T-cell (primary cell): ENCODE measurements at regions not wholly inside any gene's neighbourhood (a gene's known extent, or its start where the extent isn't known, plus 50 kb on each side); places are given as distances from the start of the nearest gene placed in this dataset.

Experiments used
- ATAC-seq, 4 experiments: fragments of 200-7000 bp in 3 of 4; fragments of 150-1000 bp in 1 of 4; cut with Tn5 transposase; replicated peaks in 1 of 4; 1 replicate in 3 of 4; 2 replicates in 1 of 4; pipeline ENCODE4 v1.10.0; 2021; ENCODE audit warnings: moderate library complexity in 3 of 4, mild to moderate bottlenecking in 2 of 4, moderate number of reproducible peaks in 1 of 4
- CTCF ChIA-PET, 2 donors: fragments of 300-600 bp; sonication (Branson Sonifier 250); formaldehyde crosslinking; loops; one replicate each; lab custom pipeline; 2022; ENCODE audit warnings: antibody characterized with exemption in 2 of 2; lab: Charles Lee
- POLR2A ChIA-PET, 2 donors: fragments of 300-600 bp; sonication (Branson Sonifier 250); formaldehyde crosslinking; loops; one replicate each; lab custom pipeline; 2022; ENCODE audit warnings: antibody characterized with exemption in 2 of 2; lab: Charles Lee
- DNase-seq, 35 experiments: peaks; one replicate each; pipeline versions ENCODE4 v3.0.0 to v3.0.0-alpha.2; 2013 to 2023
- H3K27ac ChIP-seq: one replicate; pipeline ENCODE4 v1.5.1; 2013; ENCODE audit warnings: low read length
- H3K27me3 ChIP-seq, 2 experiments: replicated peaks in 1 of 2; 1 replicate in 1 of 2; 2 replicates in 1 of 2; pipeline versions ENCODE4 v1.6.1 to v1.7.0; 2013; ENCODE audit warnings: low read length in 1 of 2, mixed read lengths in 1 of 2; ENCODE audit not compliant: control insufficient read depth in 2 of 2, insufficient read depth in 2 of 2; ENCODE audit errors: extremely low read depth in 1 of 2
- H3K36me3 ChIP-seq, 2 donors: 1 replicate in 1 of 2; 2 replicates in 1 of 2; pipeline versions ENCODE4 v1.6.1 to v1.7.0; 2013; ENCODE audit warnings: low read length in 1 of 2; ENCODE audit not compliant: control insufficient read depth in 2 of 2, insufficient read depth in 1 of 2; ENCODE audit errors: extremely low read depth in 1 of 2
- H3K4me1 ChIP-seq, 2 experiments: 1 replicate in 1 of 2; 2 replicates in 1 of 2; pipeline versions ENCODE4 v1.6.1 to v1.7.0; 2013; ENCODE audit warnings: low read length in 2 of 2, mixed read lengths in 1 of 2; ENCODE audit not compliant: insufficient read depth in 2 of 2, control insufficient read depth in 1 of 2; ENCODE audit errors: extremely low read depth in 1 of 2
- H3K4me3 ChIP-seq, 2 donors: 1 replicate in 1 of 2; 2 replicates in 1 of 2; pipeline versions ENCODE4 v1.5.1 to v1.7.0; 2013; ENCODE audit warnings: mild to moderate bottlenecking in 2 of 2, low read length in 1 of 2, moderate library complexity in 1 of 2; ENCODE audit not compliant: control insufficient read depth in 1 of 2; ENCODE audit errors: extremely low read depth in 1 of 2
- H3K9me3 ChIP-seq: 2 replicates; pipeline ENCODE4 v1.7.0; 2013
- H3K27ac Mint-ChIP-seq, 2 donors: one replicate each; pipeline ENCODE4 v1.8.0; 2020 to 2021; ENCODE audit warnings: mild to moderate bottlenecking in 2 of 2, mixed read lengths in 2 of 2
- H3K27me3 Mint-ChIP-seq, 2 donors: one replicate each; pipeline ENCODE4 v1.8.0; 2021 to 2022; ENCODE audit warnings: mixed read lengths in 2 of 2
- H3K36me3 Mint-ChIP-seq: one replicate; pipeline ENCODE4 v1.8.0; 2021; ENCODE audit warnings: mixed read lengths
- H3K4me1 Mint-ChIP-seq, 3 donors: one replicate each; pipeline ENCODE4 v1.8.0; 2020 to 2022; ENCODE audit warnings: mixed read lengths in 3 of 3, mild to moderate bottlenecking in 1 of 3
- H3K4me3 Mint-ChIP-seq, 3 donors: one replicate each; pipeline ENCODE4 v1.8.0; 2020 to 2022; ENCODE audit warnings: mild to moderate bottlenecking in 3 of 3, mixed read lengths in 3 of 3, moderate library complexity in 3 of 3
- H3K9me3 Mint-ChIP-seq, 3 donors: one replicate each; pipeline ENCODE4 v1.8.0; 2020 to 2022; ENCODE audit warnings: mixed read lengths in 3 of 3
- WGBS: methylation state at CpG from one replicate; pipeline ENCODE4 v1.1.5; 2013; ENCODE audit warnings: missing lambda C conversion rate; ENCODE audit not compliant: insufficient coverage; 5-methylcytosine and 5-hydroxymethylcytosine counted together

- POLR2A ChIA-PET: no interaction called here
- H3K27me3 ChIP-seq: no peaks in the 10 kb centered on the region
- H3K9me3 Mint-ChIP-seq: peaks cover 6 to 13% (median 11%) of the 10 kb centered on the region in 3 donors
Measured at GRCh38 chr13:62931853-62932252, 1516.2 kb upstream of the PCDH20 start.

GRCh38 chr13:62924395-62924794 lies 1508.7 kb upstream of the PCDH20 start:
- Histone ChIP-seq H3K27ac (no peak overlapping the region), H3K4me1 (no peaks in the 10 kb centered on the region), H3K27me3 (no peaks in the 10 kb centered on the region), H3K9me3 (no peaks in the 10 kb centered on the region), H3K36me3 (no peaks in the 10 kb centered on the region), H3K4me3 (no peak overlapping the region)
- ChIA-PET CTCF (no interaction called here), POLR2A (no interaction called here)
- Mint-ChIP-seq H3K9me3 (peaks cover 3 to 19% (median 10%) of the 10 kb centered on the region in 3 donors), H3K27ac (no peak overlapping the region), H3K4me1 (no peaks in the 10 kb centered on the region), H3K27me3 (no peaks in the 10 kb centered on the region), H3K36me3 (no peaks in the 10 kb centered on the region), H3K4me3 (no peak overlapping the region)
- ATAC-seq (no peak), DNase-seq (no peak)

More at GRCh38 chr13:62931853-62932252, 1516.2 kb upstream of the PCDH20 start:
- H3K27me3 Mint-ChIP-seq: no peaks in the 10 kb centered on the region
- Histone ChIP-seq H3K4me3 (no peak overlapping the region), H3K9me3 (no peaks in the 10 kb centered on the region), H3K4me1 (no peaks in the 10 kb centered on the region), H3K27ac (no peak overlapping the region), H3K36me3 (no peaks in the 10 kb centered on the region)
- ATAC-seq: no peak
- no peak for DNase-seq
- H3K4me1 Mint-ChIP-seq: no peaks in the 10 kb centered on the region
- H3K4me3 Mint-ChIP-seq: no peak overlapping the region
- CTCF ChIA-PET: no interaction called here
- WGBS: no CpG with 5 or more reads among the region's 1 CpG
- no peaks in the 10 kb centered on the region for H3K36me3 Mint-ChIP-seq
- H3K27ac Mint-ChIP-seq: no peak overlapping the region

GRCh38 chr13:62920159-62920558 lies 1504.5 kb upstream of the PCDH20 start:
- Histone ChIP-seq H3K36me3 (no peaks in the 10 kb centered on the region), H3K27me3 (no peaks in the 10 kb centered on the region), H3K27ac (no peak overlapping the region), H3K4me3 (no peak overlapping the region), H3K9me3 (no peaks in the 10 kb centered on the region), H3K4me1 (no peaks in the 10 kb centered on the region)
- 43% methylated on average over 1 of the region's 2 CpGs for WGBS
- Mint-ChIP-seq H3K36me3 (no peaks in the 10 kb centered on the region), H3K9me3 (peaks cover 0 to 15% (median 6%) of the 10 kb centered on the region in 3 donors), H3K4me1 (no peaks in the 10 kb centered on the region), H3K27me3 (no peaks in the 10 kb centered on the region), H3K4me3 (no peak overlapping the region), H3K27ac (no peak overlapping the region)
- ATAC-seq: no peak
- POLR2A ChIA-PET: no interaction called here
- CTCF ChIA-PET: no interaction called here
- no peak for DNase-seq

GRCh38 chr13:62919491-62919890 lies 1503.8 kb upstream of the PCDH20 start:
- ChIA-PET POLR2A (no interaction called here), CTCF (no interaction called here)
- Mint-ChIP-seq H3K36me3 (no peaks in the 10 kb centered on the region), H3K27ac (no peak overlapping the region), H3K4me1 (no peaks in the 10 kb centered on the region), H3K9me3 (peaks cover 3 to 15% (median 6%) of the 10 kb centered on the region in 3 donors), H3K4me3 (no peak overlapping the region), H3K27me3 (no peaks in the 10 kb centered on the region)
- H3K36me3 ChIP-seq: no peaks in the 10 kb centered on the region
- H3K4me3 ChIP-seq: no peak overlapping the region
- WGBS: 82% methylated on average over 10 of the region's 12 CpGs
- H3K9me3 ChIP-seq: no peaks in the 10 kb centered on the region
- H3K27ac ChIP-seq: no peak overlapping the region
- no peaks in the 10 kb centered on the region for H3K4me1 ChIP-seq
- ATAC-seq (no peak), DNase-seq (no peak)
- H3K27me3 ChIP-seq: no peaks in the 10 kb centered on the region

- ChIA-PET CTCF (no interaction called here), POLR2A (no interaction called here)
- peaks cover 0 to 13% (median 6%) of the 10 kb centered on the region in 3 donors for H3K9me3 Mint-ChIP-seq
- ATAC-seq (no peak), DNase-seq (no peak)
- H3K4me3 ChIP-seq: no peak overlapping the region
- H3K9me3 ChIP-seq: no peaks in the 10 kb centered on the region
- H3K27ac Mint-ChIP-seq: no peak overlapping the region
- no peaks in the 10 kb centered on the region for H3K27me3 ChIP-seq
- H3K36me3 Mint-ChIP-seq: no peaks in the 10 kb centered on the region
- no peak overlapping the region for H3K4me3 Mint-ChIP-seq
- no peak overlapping the region for H3K27ac ChIP-seq
- no peaks in the 10 kb centered on the region for H3K4me1 ChIP-seq
- no peaks in the 10 kb centered on the region for H3K4me1 Mint-ChIP-seq
- no CpG with 5 or more reads among the region's 4 CpGs for WGBS
- no peaks in the 10 kb centered on the region for H3K36me3 ChIP-seq
- no peaks in the 10 kb centered on the region for H3K27me3 Mint-ChIP-seq
Measured at GRCh38 chr13:62910541-62911060, 1495.0 kb upstream of the PCDH20 start.

GRCh38 chr13:62908321-62908720 lies 1492.7 kb upstream of the PCDH20 start:
- H3K27me3 ChIP-seq: no peaks in the 10 kb centered on the region
- H3K4me1 Mint-ChIP-seq: no peaks in the 10 kb centered on the region
- POLR2A ChIA-PET: no interaction called here
- H3K27ac ChIP-seq: no peak overlapping the region
- H3K36me3 ChIP-seq: no peaks in the 10 kb centered on the region
- H3K4me3 Mint-ChIP-seq: no peak overlapping the region
- H3K36me3 Mint-ChIP-seq: no peaks in the 10 kb centered on the region
- no peak overlapping the region for H3K4me3 ChIP-seq
- H3K27me3 Mint-ChIP-seq: no peaks in the 10 kb centered on the region
- no peak for DNase-seq
- CTCF ChIA-PET: no interaction called here
- H3K9me3 Mint-ChIP-seq: peaks cover 0 to 13% (median 2%) of the 10 kb centered on the region in 3 donors
- no peak overlapping the region for H3K27ac Mint-ChIP-seq
- no peaks in the 10 kb centered on the region for H3K4me1 ChIP-seq
- H3K9me3 ChIP-seq: no peaks in the 10 kb centered on the region
- WGBS: no CpG with 5 or more reads among the region's 3 CpGs
- no peak for ATAC-seq

GRCh38 chr13:62906896-62907295 lies 1491.2 kb upstream of the PCDH20 start:
- Histone ChIP-seq H3K9me3 (no peaks in the 10 kb centered on the region), H3K36me3 (no peaks in the 10 kb centered on the region), H3K4me3 (no peak overlapping the region), H3K4me1 (no peaks in the 10 kb centered on the region), H3K27me3 (no peaks in the 10 kb centered on the region), H3K27ac (no peak overlapping the region)
- no peaks in the 10 kb centered on the region for H3K36me3 Mint-ChIP-seq
- H3K4me1 Mint-ChIP-seq: no peaks in the 10 kb centered on the region
- H3K4me3 Mint-ChIP-seq: no peak overlapping the region
- peaks cover 0 to 13% (median 7%) of the 10 kb centered on the region in 3 donors for H3K9me3 Mint-ChIP-seq
- H3K27me3 Mint-ChIP-seq: no peaks in the 10 kb centered on the region
- H3K27ac Mint-ChIP-seq: no peak overlapping the region
- ATAC-seq (no peak), DNase-seq (no peak)
- ChIA-PET CTCF (no interaction called here), POLR2A (no interaction called here)
